H9 (cell line): ENCODE measurements at regions not wholly inside any gene's neighbourhood (a gene's known extent, or its start where the extent isn't known, plus 50 kb on each side); places are given as distances from the start of the nearest gene placed in this dataset.

Experiments used
- DNase-seq: peaks from one replicate; pipeline ENCODE4 v3.0.0-alpha.2; 2017
- H2AFZ ChIP-seq: one replicate; pipeline ENCODE4 v1.6.1; 2013; ENCODE audit warnings: mild to moderate bottlenecking, low read length, control low read depth, moderate library complexity
- H2AK5ac ChIP-seq: 2 replicates; pipeline ENCODE4 v1.6.1; 2013; ENCODE audit warnings: low read length, control low read depth, mixed read lengths; ENCODE audit not compliant: insufficient read length
- H2BK120ac ChIP-seq: one replicate; pipeline ENCODE4 v1.6.1; 2013; ENCODE audit warnings: low read depth, mild to moderate bottlenecking, low read length, control low read depth, inconsistent platforms; ENCODE audit not compliant: poor library complexity, severe bottlenecking
- H2BK12ac ChIP-seq: 2 replicates; pipeline ENCODE4 v1.6.1; 2013; ENCODE audit warnings: low read length, control low read depth, mixed read lengths, low read depth; ENCODE audit not compliant: insufficient read length
- H2BK15ac ChIP-seq: 2 replicates; pipeline ENCODE4 v1.6.1; 2013; ENCODE audit warnings: low read depth, low read length, control low read depth
- H2BK20ac ChIP-seq: one replicate; pipeline ENCODE4 v1.6.1; 2013; ENCODE audit warnings: low read depth, mild to moderate bottlenecking, low read length, control low read depth, inconsistent platforms; ENCODE audit not compliant: poor library complexity, severe bottlenecking
- H2BK5ac ChIP-seq: 2 replicates; pipeline ENCODE4 v1.6.1; 2013; ENCODE audit warnings: low read length, control low read depth, mixed read lengths; ENCODE audit not compliant: insufficient read length
- H3K14ac ChIP-seq: 2 replicates; pipeline ENCODE4 v1.6.1; 2013; ENCODE audit warnings: low read length, control low read depth; ENCODE audit not compliant: insufficient read depth
- H3K18ac ChIP-seq: 2 replicates; pipeline ENCODE4 v1.6.1; 2013; ENCODE audit warnings: low read depth, mild to moderate bottlenecking, mixed read lengths, low read length, control low read depth; ENCODE audit not compliant: insufficient read length
- H3K23ac ChIP-seq: 2 replicates; pipeline ENCODE4 v1.6.1; 2013; ENCODE audit warnings: low read length, control low read depth, mixed read lengths, low read depth; ENCODE audit not compliant: insufficient read length
- H3K23me2 ChIP-seq: 2 replicates; pipeline ENCODE4 v1.6.1; 2013; ENCODE audit warnings: low read depth, mild to moderate bottlenecking, mixed read lengths, low read length, control low read depth; ENCODE audit not compliant: insufficient read length, poor library complexity, severe bottlenecking
- H3K27ac ChIP-seq: 2 replicates; pipeline ENCODE4 v1.5.1; 2013; ENCODE audit warnings: low read length, control low read depth, mixed read lengths, low read depth; ENCODE audit not compliant: insufficient read length
- H3K27me3 ChIP-seq: 2 replicates; pipeline ENCODE4 v1.6.1; 2013; ENCODE audit warnings: low read length, control low read depth, inconsistent platforms; ENCODE audit not compliant: insufficient read depth
- H3K4ac ChIP-seq: 2 replicates; pipeline ENCODE4 v1.6.1; 2013; ENCODE audit warnings: low read depth, mild to moderate bottlenecking, control low read depth, inconsistent platforms, low read length, moderate library complexity
- H3K4me1 ChIP-seq: 2 replicates; pipeline ENCODE4 v1.6.1; 2013; ENCODE audit warnings: low read length, control low read depth, inconsistent platforms; ENCODE audit not compliant: insufficient read depth
- H3K4me2 ChIP-seq: 2 replicates; pipeline ENCODE4 v1.6.1; 2013; ENCODE audit warnings: low read length, control low read depth, mixed read lengths; ENCODE audit not compliant: insufficient read length, insufficient read depth
- H3K56ac ChIP-seq: 2 replicates; pipeline ENCODE4 v1.6.1; 2013; ENCODE audit warnings: low read depth, mild to moderate bottlenecking, mixed read lengths, low read length, control low read depth; ENCODE audit not compliant: insufficient read length
- H3K79me1 ChIP-seq: 2 replicates; pipeline ENCODE4 v1.6.1; 2013; ENCODE audit warnings: low read depth, mild to moderate bottlenecking, moderate library complexity, low read length, control low read depth, inconsistent platforms; ENCODE audit not compliant: insufficient read depth, poor library complexity, severe bottlenecking
- H3K79me2 ChIP-seq: 2 replicates; pipeline ENCODE4 v1.6.1; 2013; ENCODE audit warnings: low read length, control low read depth, inconsistent platforms; ENCODE audit not compliant: insufficient read depth
- H3K9ac ChIP-seq: 2 replicates; pipeline ENCODE4 v1.6.1; 2013; ENCODE audit warnings: low read length, control low read depth, mixed read lengths; ENCODE audit not compliant: insufficient read length; ENCODE audit errors: extremely low read depth
- H3K9me3 ChIP-seq: one replicate; pipeline ENCODE4 v1.6.1; 2013; ENCODE audit warnings: low read depth, low read length, inconsistent platforms; ENCODE audit not compliant: control insufficient read depth
- H3T11ph ChIP-seq: one replicate; pipeline ENCODE4 v1.6.1; 2013; ENCODE audit warnings: mild to moderate bottlenecking, low read length, control low read depth, inconsistent platforms
- H4K20me1 ChIP-seq: one replicate; pipeline ENCODE4 v1.6.1; 2013; ENCODE audit not compliant: control insufficient read depth, insufficient read length, insufficient read depth
- H4K5ac ChIP-seq: 2 replicates; pipeline ENCODE4 v1.6.1; 2013; ENCODE audit warnings: low read depth, mild to moderate bottlenecking, mixed read lengths, low read length, control low read depth; ENCODE audit not compliant: insufficient read length
- H4K8ac ChIP-seq: replicated peaks from 2 replicates; pipeline ENCODE4 v1.6.1; 2013; ENCODE audit warnings: low read length, control low read depth, mixed read lengths, low read depth; ENCODE audit not compliant: insufficient read length
- H4K91ac ChIP-seq: 2 replicates; pipeline ENCODE4 v1.6.1; 2013; ENCODE audit warnings: low read depth, mild to moderate bottlenecking, moderate library complexity, mixed read lengths, low read length, control low read depth; ENCODE audit not compliant: insufficient read length
- H3K27ac Mint-ChIP-seq, 3 experiments: 2 replicates in 2 of 3; 3 replicates in 1 of 3; pipeline ENCODE4 v1.8.0; 2020 to 2021; ENCODE audit warnings: mixed read lengths in 3 of 3, mild to moderate bottlenecking in 1 of 3, moderate library complexity in 1 of 3
- H3K27me3 Mint-ChIP-seq: 2 replicates; pipeline ENCODE4 v1.8.0; 2021; ENCODE audit warnings: low read depth, mild to moderate bottlenecking, moderate library complexity, mixed read lengths
- H3K36me3 Mint-ChIP-seq, 3 experiments: 2 replicates in 2 of 3; 3 replicates in 1 of 3; pipeline ENCODE4 v1.8.0; 2020 to 2021; ENCODE audit warnings: low read depth in 3 of 3, mixed read lengths in 3 of 3; ENCODE audit not compliant: insufficient read depth in 1 of 3
- H3K4me1 Mint-ChIP-seq, 2 experiments: 2 replicates each; pipeline ENCODE4 v1.8.0; 2020; ENCODE audit warnings: mixed read lengths in 2 of 2
- H3K4me3 Mint-ChIP-seq, 2 experiments: 2 replicates in 1 of 2; 3 replicates in 1 of 2; pipeline ENCODE4 v1.8.0; 2020 to 2021; ENCODE audit warnings: mild to moderate bottlenecking in 2 of 2, mixed read lengths in 2 of 2, moderate library complexity in 1 of 2
- H3K9me3 Mint-ChIP-seq, 2 experiments: 2 replicates in 1 of 2; 3 replicates in 1 of 2; pipeline ENCODE4 v1.8.0; 2020; ENCODE audit warnings: mild to moderate bottlenecking in 2 of 2, mixed read lengths in 2 of 2, moderate library complexity in 1 of 2
- CTCF ChIP-seq: fragments of 200-600 bp; sonication (generic); conservative IDR thresholded peaks from 3 replicates; pipeline ENCODE4 v1.8.0; 2021; ENCODE audit warnings: antibody characterized with exemption, mild to moderate bottlenecking
- WGBS: extraction: QIAGEN DNeasy Blood & Tissue Kit; methylation state at CpG from one replicate; pipeline ENCODE4 v1.1.7; 2013; ENCODE audit warnings: missing lambda C conversion rate, low lambda C conversion rate, mixed read lengths; ENCODE audit not compliant: insufficient read length; ENCODE audit errors: extremely low coverage; 5-methylcytosine and 5-hydroxymethylcytosine counted together

GRCh38 chr15:58268746-58269267, 130.6 kb downstream of the AQP9 start:
- no peaks in the 10 kb centered on the region for H3K27me3 Mint-ChIP-seq
- H3K4me1 Mint-ChIP-seq = peaks cover 14 to 17% of the 10 kb centered on the region in 2 experiments
- H3K27ac Mint-ChIP-seq = no peak overlapping the region

More at GRCh38 chr15:58268746-58269267, 130.6 kb downstream of the AQP9 start:
- H3K79me2 ChIP-seq = no peaks in the 10 kb centered on the region
- H3T11ph ChIP-seq = no peak overlapping the region
- Mint-ChIP-seq H3K9me3 (peaks cover 7 to 14% of the 10 kb centered on the region in 2 experiments; a peak in 4 of 5 replicates), H3K4me3 (no peak overlapping the region), H3K36me3 (peaks cover 0 to 13% (median 4%) of the 10 kb centered on the region in 3 experiments; a peak in 3 of 7 replicates)
- no peak for TF ChIP-seq CTCF
- no peak overlapping the region for H2BK12ac ChIP-seq
- no peak overlapping the region for H4K91ac ChIP-seq
- H3K4ac ChIP-seq = no peak overlapping the region
- no peak overlapping the region for H3K23ac ChIP-seq
- H4K20me1 ChIP-seq = no peaks in the 10 kb centered on the region
- no peak overlapping the region for H2AFZ ChIP-seq
- H3K27ac ChIP-seq = no peak overlapping the region
- no peak overlapping the region for H3K9ac ChIP-seq
- H4K8ac ChIP-seq = no peak overlapping the region
- H2AK5ac ChIP-seq = no peak overlapping the region
- no peaks in the 10 kb centered on the region for H3K79me1 ChIP-seq
- no peaks in the 10 kb centered on the region for H3K9me3 ChIP-seq
- no peak overlapping the region for H3K56ac ChIP-seq
- H2BK20ac ChIP-seq = no peak overlapping the region
- H3K14ac ChIP-seq = no peak overlapping the region
- H3K4me2 ChIP-seq = no peak overlapping the region
- WGBS = no CpG with 5 or more reads among the region's 5 CpGs
- no peak overlapping the region for H3K18ac ChIP-seq
- H3K4me1 ChIP-seq = no peaks in the 10 kb centered on the region; the same call in 1 of the 2 replicates
- H3K23me2 ChIP-seq = no peaks in the 10 kb centered on the region
- no peak for DNase-seq
- no peaks in the 10 kb centered on the region for H3K27me3 ChIP-seq
- no peak overlapping the region for H4K5ac ChIP-seq
- no peak overlapping the region for H2BK5ac ChIP-seq
- H2BK15ac ChIP-seq = no peak overlapping the region
- no peak overlapping the region for H2BK120ac ChIP-seq
